ENCODE measurements at regions not wholly inside any gene's neighbourhood (a gene's known extent, or its start where the extent isn't known, plus 50 kb on each side); places are given as distances from the start of the nearest gene placed in this dataset.

DNA sequence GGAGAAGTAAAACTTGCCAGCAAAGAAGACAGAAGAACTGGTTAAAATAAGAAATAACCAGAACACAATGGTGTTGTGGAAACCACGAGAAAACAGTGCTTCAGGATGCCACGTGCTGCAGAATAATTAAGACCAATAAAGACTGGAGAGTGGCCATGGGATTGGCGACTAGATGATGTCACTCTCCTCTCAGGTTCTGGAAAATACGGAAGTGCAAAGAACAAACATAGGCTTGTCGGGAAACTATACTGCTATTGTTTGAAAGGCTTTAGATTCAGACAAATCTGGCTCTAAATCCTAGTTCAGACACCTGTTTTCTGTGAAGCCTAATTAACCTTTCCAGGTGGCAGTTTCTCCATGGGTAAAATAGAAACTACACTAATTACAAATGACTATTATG, 138.4 kb upstream of the STXBP5 start:
- TF ChIP-seq CTCF (IDR thresholded peaks at IDR 0.05) (no peak), TCF7L2 (IDR thresholded peaks at IDR 0.05; ENCODE audit: low read depth, low read length) (no peak), SIN3A (IDR thresholded peaks at IDR 0.05; ENCODE audit: borderline replicate concordance, insufficient read depth, low read depth, low read length) (no peak), POLR2AphosphoS5 (IDR thresholded peaks at IDR 0.05; ENCODE audit: low read depth, low read length) (no peak)
